ENCODE measurements at regions not wholly inside any gene's neighbourhood (a gene's known extent, or its start where the extent isn't known, plus 50 kb on each side); places are given as distances from the start of the nearest gene placed in this dataset.
"Not testable (repeated sequence)": the region's sequence is repeated elsewhere in the genome, so short reads cannot be mapped to it uniquely, and the experiment has no call there.

DNA sequence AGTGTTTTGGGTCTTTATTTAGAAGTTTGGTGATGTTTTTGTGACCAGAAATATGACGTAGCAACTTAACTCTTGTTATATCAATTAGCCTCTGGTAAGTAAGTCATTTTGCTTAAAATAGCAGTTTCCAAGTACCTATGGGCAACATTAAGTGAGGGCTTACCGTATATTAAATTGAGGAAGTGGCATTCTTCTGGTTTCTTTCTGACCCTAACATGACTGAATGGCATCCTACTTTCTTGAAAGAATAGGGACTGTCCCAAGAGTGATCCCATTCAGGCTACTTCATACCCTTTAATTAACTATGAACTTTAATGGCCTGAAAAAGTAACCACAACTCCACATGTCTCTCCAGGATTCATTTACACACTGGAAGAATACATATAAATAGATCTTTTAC lies 106.6 kb downstream of the MZT1 start:
- Mint-ChIP-seq H3K27ac (ENCODE audit: unreplicated experiment) (no peak overlapping the region), H3K4me1 (no peaks in the 10 kb centered on the region), H3K36me3 (ENCODE audit: low read depth) (no peaks in the 10 kb centered on the region), H3K27me3 (ENCODE audit: low read depth) (no peaks in the 10 kb centered on the region), H3K9me3 (peaks cover 8% of the 10 kb centered on the region), H3K4me3 (no peak overlapping the region)
- DNase-seq (ENCODE audit: low read depth, low spot score), result no peak
- TF ChIP-seq, protein P1, sequence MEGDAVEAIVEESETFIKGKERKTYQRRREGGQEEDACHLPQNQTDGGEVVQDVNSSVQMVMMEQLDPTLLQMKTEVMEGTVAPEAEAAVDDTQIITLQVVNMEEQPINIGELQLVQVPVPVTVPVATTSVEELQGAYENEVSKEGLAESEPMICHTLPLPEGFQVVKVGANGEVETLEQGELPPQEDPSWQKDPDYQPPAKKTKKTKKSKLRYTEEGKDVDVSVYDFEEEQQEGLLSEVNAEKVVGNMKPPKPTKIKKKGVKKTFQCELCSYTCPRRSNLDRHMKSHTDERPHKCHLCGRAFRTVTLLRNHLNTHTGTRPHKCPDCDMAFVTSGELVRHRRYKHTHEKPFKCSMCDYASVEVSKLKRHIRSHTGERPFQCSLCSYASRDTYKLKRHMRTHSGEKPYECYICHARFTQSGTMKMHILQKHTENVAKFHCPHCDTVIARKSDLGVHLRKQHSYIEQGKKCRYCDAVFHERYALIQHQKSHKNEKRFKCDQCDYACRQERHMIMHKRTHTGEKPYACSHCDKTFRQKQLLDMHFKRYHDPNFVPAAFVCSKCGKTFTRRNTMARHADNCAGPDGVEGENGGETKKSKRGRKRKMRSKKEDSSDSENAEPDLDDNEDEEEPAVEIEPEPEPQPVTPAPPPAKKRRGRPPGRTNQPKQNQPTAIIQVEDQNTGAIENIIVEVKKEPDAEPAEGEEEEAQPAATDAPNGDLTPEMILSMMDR (conservative IDR thresholded peaks at IDR 0.05), result no peak

DNA sequence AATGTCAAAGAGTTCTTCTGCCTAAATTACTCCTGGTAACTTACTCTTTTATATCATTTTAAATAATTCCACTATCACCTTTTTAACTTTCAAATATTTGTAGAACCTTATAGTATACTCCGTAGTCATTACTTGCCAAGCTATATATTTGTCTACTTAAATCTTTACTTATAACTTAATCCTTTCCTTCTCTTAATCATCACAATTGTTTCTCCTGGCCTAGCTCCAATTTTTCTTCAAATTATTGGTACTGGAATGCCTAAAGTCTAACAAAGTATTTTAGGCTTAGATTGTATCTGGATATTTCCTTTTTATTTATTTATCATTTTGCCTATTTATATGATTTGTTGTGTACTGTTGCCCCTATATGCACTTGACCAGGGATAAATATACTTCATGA lies 109.5 kb downstream of the MZT1 start:
- Mint-ChIP-seq H3K4me1 (no peaks in the 10 kb centered on the region), H3K36me3 (ENCODE audit: low read depth) (no peaks in the 10 kb centered on the region), H3K27ac (ENCODE audit: unreplicated experiment) (no peak overlapping the region), H3K27me3 (ENCODE audit: low read depth) (no peaks in the 10 kb centered on the region), H3K9me3 (peaks cover 8% of the 10 kb centered on the region), H3K4me3 (no peak overlapping the region)
- DNase-seq (ENCODE audit: low read depth, low spot score), result no peak
- TF ChIP-seq, protein P1 (conservative IDR thresholded peaks at IDR 0.05), result no peak

DNA sequence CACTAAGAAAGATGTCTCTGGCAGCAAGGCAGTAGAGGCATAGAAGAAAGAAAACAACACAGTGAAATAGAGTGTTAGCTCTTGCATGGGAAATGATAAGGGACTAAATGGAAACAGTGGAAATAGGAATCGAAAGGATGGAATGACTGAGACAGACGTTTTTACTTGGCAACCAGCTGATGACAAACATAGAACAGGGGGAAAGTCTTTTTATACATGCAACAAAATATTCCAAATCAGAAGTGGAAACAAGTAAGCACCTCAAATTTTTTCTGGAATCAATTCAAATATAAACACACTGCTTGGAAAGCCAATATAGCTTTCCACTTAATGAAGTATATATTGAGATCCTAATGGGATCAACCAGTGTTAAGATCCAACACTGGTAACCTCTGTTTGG lies 110.2 kb downstream of the MZT1 start:
- Mint-ChIP-seq H3K27ac (ENCODE audit: unreplicated experiment) (no peak overlapping the region), H3K36me3 (ENCODE audit: low read depth) (no peaks in the 10 kb centered on the region), H3K4me1 (no peaks in the 10 kb centered on the region), H3K4me3 (no peak overlapping the region), H3K27me3 (ENCODE audit: low read depth) (no peaks in the 10 kb centered on the region), H3K9me3 (peaks cover 6% of the 10 kb centered on the region)
- DNase-seq (ENCODE audit: low read depth, low spot score), result no peak
- TF ChIP-seq, protein P1 (conservative IDR thresholded peaks at IDR 0.05), result no peak

DNA sequence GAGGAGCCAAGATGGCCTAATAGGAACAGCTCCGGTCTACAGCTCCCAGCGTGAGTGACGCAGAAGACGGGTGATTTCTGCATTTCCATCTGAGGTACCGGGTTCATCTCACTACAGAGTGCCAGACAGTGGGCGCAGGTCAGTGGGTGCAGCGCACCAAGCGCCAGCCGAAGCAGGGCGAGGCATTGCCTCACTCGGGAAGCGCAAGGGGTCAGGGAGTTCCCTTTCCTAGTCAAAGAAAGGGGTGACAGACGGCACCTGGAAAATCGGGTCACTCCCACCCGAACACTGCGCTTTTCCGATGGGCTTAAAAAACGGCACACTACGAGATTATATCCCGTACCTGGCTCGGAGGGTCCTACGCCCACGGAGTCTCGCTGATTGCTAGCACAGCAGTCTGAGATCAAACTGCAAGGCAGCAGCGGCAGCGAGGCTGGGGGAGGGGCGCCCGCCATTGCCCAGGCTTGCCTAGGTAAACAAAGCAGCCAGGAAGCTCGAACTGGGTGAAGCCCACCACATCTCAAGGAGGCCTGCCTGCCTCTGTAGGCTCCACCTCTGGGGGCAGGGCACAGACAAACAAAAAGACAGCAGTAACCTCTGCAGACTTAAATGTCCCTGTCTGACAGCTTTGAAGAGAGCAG lies 117.1 kb downstream of the MZT1 start:
- H3K27me3 Mint-ChIP-seq (ENCODE audit: low read depth); H3K9me3 Mint-ChIP-seq; H3K27ac Mint-ChIP-seq (ENCODE audit: unreplicated experiment); H3K36me3 Mint-ChIP-seq (ENCODE audit: low read depth); H3K4me1 Mint-ChIP-seq; DNase-seq (ENCODE audit: low read depth, low spot score); H3K4me3 Mint-ChIP-seq: not testable (repeated sequence)

DNA sequence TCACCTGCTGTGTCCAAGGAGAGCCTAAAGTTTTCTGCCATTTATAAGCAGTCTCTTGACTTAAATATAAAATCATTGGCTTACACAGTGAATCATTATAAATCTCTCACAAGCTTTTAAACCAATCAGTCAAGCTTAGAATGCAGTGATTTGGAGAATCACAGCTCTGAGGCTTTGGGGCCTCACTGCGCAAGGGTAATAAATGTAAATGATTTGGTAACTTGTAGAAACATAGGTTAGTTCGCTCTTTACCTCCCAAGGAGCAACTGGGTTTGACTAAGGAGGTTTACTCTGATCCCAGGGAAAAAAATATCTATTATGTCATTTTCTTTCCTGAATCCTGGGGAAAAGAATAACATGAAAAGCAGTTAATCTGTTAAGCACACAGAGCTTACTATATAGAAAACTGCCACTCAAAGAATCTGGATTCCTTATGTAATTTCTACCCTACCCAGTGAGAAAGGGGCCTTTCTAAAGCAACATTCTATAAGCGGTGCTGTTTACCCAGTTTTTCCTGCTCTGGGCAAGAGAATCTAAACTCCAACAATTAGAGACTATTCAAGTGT lies 128.2 kb downstream of the MZT1 start:
- TF ChIP-seq, protein P1 (conservative IDR thresholded peaks at IDR 0.05), result no peak
- Mint-ChIP-seq H3K27me3 (ENCODE audit: low read depth) (no peaks in the 10 kb centered on the region), H3K4me3 (no peak overlapping the region), H3K9me3 (peaks cover 5% of the 10 kb centered on the region), H3K27ac (ENCODE audit: unreplicated experiment) (no peak overlapping the region), H3K36me3 (ENCODE audit: low read depth) (no peaks in the 10 kb centered on the region), H3K4me1 (no peaks in the 10 kb centered on the region)
- DNase-seq (ENCODE audit: low read depth, low spot score), result no peak

DNA sequence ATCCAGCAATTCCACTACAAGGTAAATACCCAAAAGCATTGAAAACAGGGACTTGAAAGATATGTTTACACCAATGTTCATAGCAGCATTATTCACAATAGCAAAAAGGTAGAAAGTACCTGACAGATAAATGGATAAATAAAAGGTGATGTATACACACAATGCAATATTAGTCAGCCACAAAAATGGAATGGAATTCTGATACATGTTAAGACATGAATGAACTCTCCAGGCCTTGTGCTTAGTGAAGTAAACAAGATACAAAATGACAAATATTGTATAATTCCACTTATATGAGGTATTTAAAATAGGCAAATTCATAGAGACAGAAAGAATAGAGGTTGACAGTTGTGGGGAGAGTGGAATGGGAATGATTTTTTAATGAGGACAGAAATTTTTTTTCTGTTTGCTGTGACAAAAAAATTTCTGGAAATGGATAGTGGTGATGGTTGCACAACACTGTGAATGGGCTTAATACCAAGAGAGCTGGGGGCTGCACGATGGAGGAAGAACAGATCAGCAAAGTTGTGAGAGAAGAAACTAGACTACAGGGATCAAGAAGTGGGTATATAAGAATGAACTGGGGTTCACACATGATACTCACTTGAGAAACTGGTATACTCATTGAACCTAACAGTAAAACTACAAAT lies 137.2 kb downstream of the MZT1 start:
- no peaks in the 10 kb centered on the region for H3K4me1 Mint-ChIP-seq
- peaks cover 4% of the 10 kb centered on the region for H3K9me3 Mint-ChIP-seq
- TF ChIP-seq, protein P1 (conservative IDR thresholded peaks at IDR 0.05), result no peak
- H3K36me3 Mint-ChIP-seq (ENCODE audit: low read depth), result no peaks in the 10 kb centered on the region
- H3K27ac Mint-ChIP-seq (ENCODE audit: unreplicated experiment), result no peak overlapping the region
- no peak for DNase-seq (ENCODE audit: low read depth, low spot score)
- no peaks in the 10 kb centered on the region for H3K27me3 Mint-ChIP-seq (ENCODE audit: low read depth)
- no peak overlapping the region for H3K4me3 Mint-ChIP-seq
